Endometrium (tissue), 2 donors: ENCODE measurements at regions not wholly inside any gene's neighbourhood (a gene's known extent, or its start where the extent isn't known, plus 50 kb on each side); places are given as distances from the start of the nearest gene placed in this dataset.

ENCODE experiments used
- FAIRE-seq: peaks from 2 replicates; lab custom pipeline; 2012; peaks lifted over from hg19 to GRCh38; lab: Jason Lieb, UNC
- donor health status: control.
- donor health status: control.

GRCh38 chr3:95939235-95939809 is 875.1 kb upstream of the EPHA6 start:
- FAIRE-seq, result no peak

- FAIRE-seq, result no peak
These were observed 848.6 kb upstream of the EPHA6 start for GRCh38 chr3:95965704-95966336.

- FAIRE-seq, result no peak
These were observed 842.8 kb upstream of the EPHA6 start for GRCh38 chr3:95971573-95971972.

GRCh38 chr3:95994338-95994737 is 820.1 kb upstream of the EPHA6 start:
- no peak for FAIRE-seq

GRCh38 chr3:96000966-96001365 is 813.4 kb upstream of the EPHA6 start:
- FAIRE-seq, result no peak

GRCh38 chr3:96007650-96008195 is 806.7 kb upstream of the EPHA6 start:
- FAIRE-seq, result no peak

- FAIRE-seq, result no peak
These were observed 801.5 kb upstream of the EPHA6 start for GRCh38 chr3:96012939-96013338.

- FAIRE-seq, result no peak
These were observed 796.8 kb upstream of the EPHA6 start for GRCh38 chr3:96017556-96017955.

GRCh38 chr3:96022676-96023075 is 791.7 kb upstream of the EPHA6 start:
- FAIRE-seq, result no peak

GRCh38 chr3:96027718-96028117 is 786.7 kb upstream of the EPHA6 start:
- peak; percentile 33 for FAIRE-seq

- no peak for FAIRE-seq
These were observed 774.8 kb upstream of the EPHA6 start for GRCh38 chr3:96039632-96040031.

GRCh38 chr3:96059301-96059700 is 755.1 kb upstream of the EPHA6 start:
- FAIRE-seq, result no peak

GRCh38 chr3:96069065-96069464 is 745.3 kb upstream of the EPHA6 start:
- FAIRE-seq, result no peak

GRCh38 chr3:96070678-96071077 is 743.7 kb upstream of the EPHA6 start:
- FAIRE-seq, result peak; percentile 4

GRCh38 chr3:96071097-96071496 is 743.3 kb upstream of the EPHA6 start:
- no peak for FAIRE-seq

GRCh38 chr3:96072226-96072625 is 742.2 kb upstream of the EPHA6 start:
- no peak for FAIRE-seq

GRCh38 chr3:96083610-96084009 is 730.8 kb upstream of the EPHA6 start:
- no peak for FAIRE-seq

GRCh38 chr3:96086018-96086417 is 728.4 kb upstream of the EPHA6 start:
- FAIRE-seq, result no peak

GRCh38 chr3:96101006-96101560 is 713.3 kb upstream of the EPHA6 start:
- FAIRE-seq, result peak; percentile 94

GRCh38 chr3:96106701-96107100 is 707.7 kb upstream of the EPHA6 start:
- FAIRE-seq, result no peak
